GM23338 (cell line): ENCODE measurements at regions not wholly inside any gene's neighbourhood (a gene's known extent, or its start where the extent isn't known, plus 50 kb on each side); places are given as distances from the start of the nearest gene placed in this dataset.

Experiments used
- ATAC-seq: fragments of 200-7000 bp; cut with Tn5 transposase; 3 replicates; pipeline ENCODE4 v1.9.1; 2020
- DNase-seq: peaks from one replicate; pipeline ENCODE4 v3.0.0-alpha.2; 2015; ENCODE audit warnings: low spot score
- H2AFZ ChIP-seq: fragments of 200-600 bp; sonication (generic); 2 replicates; pipeline ENCODE4 v1.8.0; 2016; ENCODE audit warnings: antibody characterized with exemption, mild to moderate bottlenecking, moderate library complexity
- H3F3A ChIP-seq: fragments of 200-600 bp; sonication (generic); replicated peaks from 2 replicates; pipeline ENCODE4 v1.8.0; 2017; ENCODE audit warnings: antibody characterized with exemption, mixed run types, low read depth
- H3K27ac ChIP-seq: fragments of 200-600 bp; sonication (generic); 2 replicates; pipeline ENCODE4 v1.6.1; 2016; ENCODE audit warnings: low read depth
- H3K27me3 ChIP-seq: fragments of 200-600 bp; sonication (generic); 2 replicates; pipeline ENCODE4 v1.8.0; 2016; ENCODE audit warnings: mild to moderate bottlenecking, mixed run types, moderate library complexity; ENCODE audit not compliant: insufficient read depth
- H3K36me3 ChIP-seq: fragments of 200-600 bp; sonication (generic); 2 replicates; pipeline ENCODE4 v1.8.0; 2016; ENCODE audit warnings: mild to moderate bottlenecking; ENCODE audit not compliant: insufficient read depth
- H3K4me1 ChIP-seq: fragments of 200-600 bp; sonication (generic); 2 replicates; pipeline ENCODE4 v1.8.0; 2016; ENCODE audit warnings: mild to moderate bottlenecking, moderate library complexity; ENCODE audit not compliant: insufficient read depth
- H3K4me2 ChIP-seq: fragments of 200-600 bp; sonication (generic); 2 replicates; pipeline ENCODE4 v1.7.1; 2017; ENCODE audit warnings: mixed run types
- H3K4me3 ChIP-seq: fragments of 200-600 bp; sonication (generic); 2 replicates; pipeline ENCODE4 v1.6.1; 2016; ENCODE audit warnings: mixed run types
- H3K79me2 ChIP-seq: fragments of 200-600 bp; sonication (generic); replicated peaks from 2 replicates; pipeline ENCODE4 v1.8.0; 2017; ENCODE audit warnings: mild to moderate bottlenecking; ENCODE audit not compliant: insufficient read depth
- H3K9me2 ChIP-seq: fragments of 200-600 bp; sonication (generic); 2 replicates; pipeline ENCODE4 v1.8.0; 2017; ENCODE audit not compliant: insufficient read depth
- H4K20me1 ChIP-seq: fragments of 200-600 bp; sonication (generic); replicated peaks from 2 replicates; pipeline ENCODE4 v1.8.0; 2017; ENCODE audit warnings: mild to moderate bottlenecking; ENCODE audit not compliant: insufficient read depth
- H3K27ac Mint-ChIP-seq: 2 replicates; pipeline ENCODE4 v1.8.0; 2020; ENCODE audit warnings: inconsistent platforms, mild to moderate bottlenecking, moderate library complexity, mixed read lengths
- H3K27me3 Mint-ChIP-seq: 3 replicates; pipeline ENCODE4 v1.8.0; 2022; ENCODE audit warnings: low read depth, mild to moderate bottlenecking, moderate library complexity, mixed read lengths, inconsistent platforms; ENCODE audit not compliant: insufficient read depth, poor library complexity
- H3K36me3 Mint-ChIP-seq: 3 replicates; pipeline ENCODE4 v1.8.0; 2021; ENCODE audit warnings: low read depth, mild to moderate bottlenecking, inconsistent platforms, moderate library complexity, mixed read lengths
- H3K4me1 Mint-ChIP-seq: 3 replicates; pipeline ENCODE4 v1.8.0; 2020; ENCODE audit warnings: mild to moderate bottlenecking, inconsistent platforms, mixed read lengths
- H3K4me3 Mint-ChIP-seq: 3 replicates; pipeline ENCODE4 v1.8.0; 2021; ENCODE audit warnings: moderate library complexity, mild to moderate bottlenecking, inconsistent platforms, mixed read lengths
- H3K9me3 Mint-ChIP-seq: 3 replicates; pipeline ENCODE4 v1.8.0; 2020; ENCODE audit warnings: moderate library complexity, mild to moderate bottlenecking, inconsistent platforms, mixed read lengths
- CREB1 ChIP-seq: fragments of 250-450 bp; sonication (Bioruptor Pico); IDR thresholded peaks from 2 replicates; pipeline ENCODE4 v1.5.0; 2020; ENCODE audit warnings: low read depth, mild to moderate bottlenecking, moderate library complexity
- CTCF ChIP-seq, 2 experiments: fragments of 200-600 bp in 1 of 2; sonication (generic) in 1 of 2; conservative IDR thresholded peaks; 2 replicates each; pipeline versions ENCODE4 v1.5.1 to v1.6.1; 2016 to 2017; ENCODE audit warnings: antibody characterized with exemption in 2 of 2, low read depth in 2 of 2, mild to moderate bottlenecking in 2 of 2, moderate library complexity in 1 of 2
- ETS1 ChIP-seq: IDR thresholded peaks from 2 replicates; pipeline ENCODE4 v1.6.1; 2016; ENCODE audit warnings: antibody characterized with exemption
- EZH2 ChIP-seq: fragments of 200-600 bp; sonication (generic); IDR thresholded peaks from one replicate; pipeline ENCODE4 v1.8.0; 2017; ENCODE audit warnings: antibody characterized with exemption, mild to moderate bottlenecking, low read depth; ENCODE audit not compliant: unreplicated experiment
- EZH2phosphoT487 ChIP-seq: fragments of 200-600 bp; sonication (generic); IDR thresholded peaks from one replicate; pipeline ENCODE4 v1.8.1; 2018; ENCODE audit warnings: antibody characterized with exemption; ENCODE audit not compliant: unreplicated experiment
- JUNB ChIP-seq: IDR thresholded peaks from one replicate; pipeline ENCODE4 v1.6.1; 2016; ENCODE audit warnings: antibody characterized with exemption; ENCODE audit not compliant: unreplicated experiment
- NANOG ChIP-seq: IDR thresholded peaks from 2 replicates; pipeline ENCODE4 v1.6.1; 2016; ENCODE audit warnings: antibody characterized with exemption, borderline replicate concordance
- STAT1 ChIP-seq: IDR thresholded peaks from one replicate; pipeline ENCODE4 v1.6.1; 2016; ENCODE audit warnings: antibody characterized with exemption; ENCODE audit not compliant: unreplicated experiment
- ZNF114 ChIP-seq: fragments of 250-450 bp; sonication (Bioruptor Pico); IDR thresholded peaks from 2 replicates; pipeline ENCODE4 v1.5.0; 2020; ENCODE audit warnings: mild to moderate bottlenecking, moderate library complexity
- ZNF331 ChIP-seq: fragments of 250-450 bp; sonication (Bioruptor Pico); IDR thresholded peaks from 2 replicates; pipeline ENCODE4 v1.5.0; 2020; ENCODE audit warnings: low read depth, mild to moderate bottlenecking, moderate library complexity
- ZNF462 ChIP-seq: fragments of 250-450 bp; sonication (Bioruptor Pico); IDR thresholded peaks from 2 replicates; pipeline ENCODE4 v1.5.0; 2020; ENCODE audit warnings: mild to moderate bottlenecking, moderate library complexity

- TF ChIP-seq ZNF462 (CRISPR knock-in tag) (no peak), CTCF (conservative IDR thresholded peaks at IDR 0.05; ENCODE audit: low read depth in 2 of 2) (no peak), STAT1 (no peak), EZH2 (no peak), ZNF114 (CRISPR knock-in tag) (no peak), NANOG (no peak), EZH2phosphoT487 (no peak), ZNF331 (CRISPR knock-in tag) (no peak)
Observed at GRCh38 chr15:39204031-39204430, 376.8 kb upstream of the THBS1 start (continued).

GRCh38 chr15:39205081-39205480, 375.8 kb upstream of the THBS1 start:
- ATAC-seq: no peak
- Histone ChIP-seq H3K36me3 (no peaks in the 10 kb centered on the region), H3K4me2 (no peak overlapping the region), H3K4me3 (no peak overlapping the region), H3K79me2 (no peaks in the 10 kb centered on the region), H3K27ac (no peak overlapping the region), H3K27me3 (no peaks in the 10 kb centered on the region), H2AFZ (peak overlapping the region; percentile 73; the same call in 1 of the 2 replicates), H3F3A (no peaks in the 10 kb centered on the region), H3K9me2 (0 out of 2 replicates have a peak, but pooled peaks cover 5% of the 10 kb centered on the region), H4K20me1 (no peaks in the 10 kb centered on the region), H3K4me1 (0 out of 2 replicates have a peak, but pooled peaks cover 6% of the 10 kb centered on the region)
- peaks cover 13% of the 10 kb centered on the region; the same call in 2 of the 3 replicates for H3K4me1 Mint-ChIP-seq
- no peak overlapping the region for H3K4me3 Mint-ChIP-seq
- H3K27me3 Mint-ChIP-seq: no peaks in the 10 kb centered on the region
- peaks cover 3% of the 10 kb centered on the region; the same call in 2 of the 3 replicates for H3K9me3 Mint-ChIP-seq
- no peak overlapping the region for H3K27ac Mint-ChIP-seq
- no peak for DNase-seq
- H3K36me3 Mint-ChIP-seq: no peaks in the 10 kb centered on the region
- no peak for TF ChIP-seq CREB1 (CRISPR knock-in tag)
- no peak for TF ChIP-seq CTCF (conservative IDR thresholded peaks at IDR 0.05; ENCODE audit: low read depth in 2 of 2)
- TF ChIP-seq ETS1: no peak
- TF ChIP-seq JUNB: no peak
